OCI-LY7 (cell line): ENCODE measurements at regions not wholly inside any gene's neighbourhood (a gene's known extent, or its start where the extent isn't known, plus 50 kb on each side); places are given as distances from the start of the nearest gene placed in this dataset.

Experiments
- BruUV-seq: library from RNA; stranded (reverse); fragments of 400-500 nt; replicated peaks from 2 replicates; lab custom pipeline; 2021; lab: Mats Ljungman, UMichigan
- CTCF ChIA-PET: fragments of 300-600 bp; sonication (Branson Sonifier 250); formaldehyde crosslinking; loops from one replicate; lab custom pipeline; 2022; ENCODE audit warnings: antibody characterized with exemption; ENCODE audit not compliant: unreplicated experiment; lab: Charles Lee
- POLR2A ChIA-PET: fragments of 300-600 bp; sonication (Branson Sonifier 250); formaldehyde crosslinking; loops from one replicate; lab custom pipeline; 2022; ENCODE audit warnings: antibody characterized with exemption; lab: Charles Lee
- DNase-seq: peaks from one replicate; pipeline ENCODE4 v3.0.0-alpha.2; 2015; ENCODE audit warnings: low spot score
- H2AFZ ChIP-seq: fragments of 200-600 bp; sonication (generic), shearing (Covaris generic); 2 replicates; pipeline ENCODE4 v1.6.1; 2014; ENCODE audit warnings: mild to moderate bottlenecking, antibody characterized with exemption, low read length, moderate library complexity
- H3K27ac ChIP-seq: fragments of 200-600 bp; sonication (generic); 2 replicates; pipeline ENCODE4 v1.5.1; 2014; ENCODE audit warnings: mixed run types, low read depth, mild to moderate bottlenecking, moderate library complexity, low read length, inconsistent platforms; ENCODE audit not compliant: poor library complexity, severe bottlenecking
- H3K36me3 ChIP-seq: fragments of 200-600 bp; sonication (generic); 2 replicates; pipeline ENCODE4 v1.6.1; 2014; ENCODE audit warnings: mild to moderate bottlenecking, antibody characterized with exemption, low read length, moderate library complexity, mixed read lengths; ENCODE audit not compliant: insufficient read depth
- H3K4me1 ChIP-seq: fragments of 200-600 bp; sonication (generic); 2 replicates; pipeline ENCODE4 v1.5.1; 2014; ENCODE audit warnings: mild to moderate bottlenecking, low read length; ENCODE audit not compliant: insufficient read depth, poor library complexity, severe bottlenecking
- H3K4me2 ChIP-seq: fragments of 200-600 bp; sonication (generic); 2 replicates; pipeline ENCODE4 v1.6.1; 2014; ENCODE audit warnings: mild to moderate bottlenecking, low read length
- H3K4me3 ChIP-seq: fragments of 200-600 bp; sonication (generic); 2 replicates; pipeline ENCODE4 v1.5.1; 2014; ENCODE audit warnings: mild to moderate bottlenecking, low read depth, low read length; ENCODE audit not compliant: poor library complexity, severe bottlenecking
- H3K79me2 ChIP-seq: fragments of 200-600 bp; sonication (generic); 2 replicates; pipeline ENCODE4 v1.6.1; 2016; ENCODE audit warnings: low read depth, mild to moderate bottlenecking, low read length, moderate library complexity, mixed read lengths; ENCODE audit not compliant: insufficient read depth
- H3K9me2 ChIP-seq: fragments of 200-600 bp; sonication (generic); 2 replicates; pipeline ENCODE4 v1.6.1; 2016; ENCODE audit warnings: mild to moderate bottlenecking, low read length, mixed read lengths; ENCODE audit not compliant: insufficient read depth
- H3K9me3 ChIP-seq: fragments of 200-600 bp; sonication (generic); 2 replicates; pipeline ENCODE4 v1.6.1; 2014; ENCODE audit warnings: mild to moderate bottlenecking, mixed run types, low read length, mixed read lengths
- H4K20me1 ChIP-seq: fragments of 200-600 bp; sonication (generic); 2 replicates; pipeline ENCODE4 v1.6.1; 2014; ENCODE audit warnings: mild to moderate bottlenecking, antibody characterized with exemption, low read length, moderate library complexity, mixed read lengths; ENCODE audit not compliant: insufficient read depth
- EZH2phosphoT487 ChIP-seq: fragments of 200-600 bp; sonication (generic); IDR thresholded peaks from 2 replicates; pipeline ENCODE4 v1.6.1; 2018; ENCODE audit warnings: low read depth, borderline replicate concordance, mild to moderate bottlenecking, mixed run types, antibody characterized with exemption, low read length, moderate library complexity, mixed read lengths
- intact Hi-C: fragments of 100-400 bp; cut with micrococcal nuclease; formaldehyde crosslinking; loops from one replicate; pipeline ENCODE4 v1.10.0; 2022; ENCODE audit not compliant: unreplicated experiment
- TF ChIP-seq, protein P1 (sequence below): fragments of 200-600 bp; sonication (generic); conservative IDR thresholded peaks from 2 replicates; pipeline ENCODE4 v1.5.1; 2014; ENCODE audit warnings: mild to moderate bottlenecking, antibody characterized with exemption, low read length, moderate library complexity, mixed read lengths

DNA sequence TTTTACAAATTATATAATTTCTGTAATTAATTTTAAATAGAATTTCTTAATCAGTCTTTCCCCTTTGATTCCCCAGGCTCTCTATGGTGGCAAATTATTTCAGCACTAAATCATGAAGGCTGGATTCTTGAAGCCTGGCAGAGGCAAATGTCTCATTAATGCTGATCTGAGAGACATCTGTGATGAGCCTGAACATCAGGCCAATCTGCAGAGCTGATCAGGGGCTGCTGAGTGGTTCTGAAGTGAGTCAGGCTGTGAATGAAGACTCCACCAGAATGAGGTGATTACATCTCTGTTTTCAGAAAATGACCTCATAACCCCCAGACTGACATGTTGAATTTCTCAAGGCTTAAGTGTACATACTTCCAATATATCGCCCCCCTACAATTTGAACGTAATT, 124.2 kb upstream of the MIS18BP1 start:
- H3K79me2 ChIP-seq = no peaks in the 10 kb centered on the region

GRCh38 chr14:45373877-45374276, 120.9 kb upstream of the MIS18BP1 start:
- ChIA-PET CTCF (no interaction called here), POLR2A (no interaction called here)
- Histone ChIP-seq H3K4me1 (no peaks in the 10 kb centered on the region), H3K4me2 (no peak overlapping the region), H2AFZ (no peak overlapping the region), H4K20me1 (no peaks in the 10 kb centered on the region), H3K36me3 (no peaks in the 10 kb centered on the region), H3K79me2 (no peaks in the 10 kb centered on the region), H3K9me3 (no peaks in the 10 kb centered on the region), H3K27ac (no peak overlapping the region), H3K4me3 (no peak overlapping the region), H3K9me2 (no peaks in the 10 kb centered on the region)
- no TSS peak for BruUV-seq
- intact Hi-C loops = no loop called here
- TF ChIP-seq, protein P1, sequence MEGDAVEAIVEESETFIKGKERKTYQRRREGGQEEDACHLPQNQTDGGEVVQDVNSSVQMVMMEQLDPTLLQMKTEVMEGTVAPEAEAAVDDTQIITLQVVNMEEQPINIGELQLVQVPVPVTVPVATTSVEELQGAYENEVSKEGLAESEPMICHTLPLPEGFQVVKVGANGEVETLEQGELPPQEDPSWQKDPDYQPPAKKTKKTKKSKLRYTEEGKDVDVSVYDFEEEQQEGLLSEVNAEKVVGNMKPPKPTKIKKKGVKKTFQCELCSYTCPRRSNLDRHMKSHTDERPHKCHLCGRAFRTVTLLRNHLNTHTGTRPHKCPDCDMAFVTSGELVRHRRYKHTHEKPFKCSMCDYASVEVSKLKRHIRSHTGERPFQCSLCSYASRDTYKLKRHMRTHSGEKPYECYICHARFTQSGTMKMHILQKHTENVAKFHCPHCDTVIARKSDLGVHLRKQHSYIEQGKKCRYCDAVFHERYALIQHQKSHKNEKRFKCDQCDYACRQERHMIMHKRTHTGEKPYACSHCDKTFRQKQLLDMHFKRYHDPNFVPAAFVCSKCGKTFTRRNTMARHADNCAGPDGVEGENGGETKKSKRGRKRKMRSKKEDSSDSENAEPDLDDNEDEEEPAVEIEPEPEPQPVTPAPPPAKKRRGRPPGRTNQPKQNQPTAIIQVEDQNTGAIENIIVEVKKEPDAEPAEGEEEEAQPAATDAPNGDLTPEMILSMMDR = no peak
- TF ChIP-seq EZH2phosphoT487 = no peak
- DNase-seq = no peak

More for the DNA sequence above, 124.2 kb upstream of the MIS18BP1 start:
- Histone ChIP-seq H4K20me1 (no peaks in the 10 kb centered on the region), H3K4me2 (no peak overlapping the region), H3K4me1 (no peaks in the 10 kb centered on the region), H2AFZ (no peak overlapping the region), H3K4me3 (no peak overlapping the region), H3K9me3 (no peaks in the 10 kb centered on the region), H3K9me2 (no peaks in the 10 kb centered on the region), H3K27ac (no peak overlapping the region), H3K36me3 (no peaks in the 10 kb centered on the region)
- POLR2A ChIA-PET = interaction anchor here (0.7 kb wide), 1 partner anchor 33 kb away, joined by 3 read pairs; no protein-coding TSS in a partner anchor
- TF ChIP-seq, protein P1 = no peak
- no peak for TF ChIP-seq EZH2phosphoT487
- no peak for DNase-seq
- CTCF ChIA-PET = no interaction called here
- BruUV-seq = no TSS peak
- intact Hi-C loops = no loop called here

- Histone ChIP-seq H3K4me1 (no peaks in the 10 kb centered on the region), H2AFZ (no peak overlapping the region), H3K27ac (no peak overlapping the region), H3K9me3 (no peaks in the 10 kb centered on the region), H3K9me2 (no peaks in the 10 kb centered on the region), H4K20me1 (no peaks in the 10 kb centered on the region), H3K36me3 (no peaks in the 10 kb centered on the region), H3K79me2 (no peaks in the 10 kb centered on the region), H3K4me2 (no peak overlapping the region), H3K4me3 (no peak overlapping the region)
- intact Hi-C loops = no loop called here
- no peak for DNase-seq
- no TSS peak for BruUV-seq
- TF ChIP-seq, protein P1 = no peak
- no peak for TF ChIP-seq EZH2phosphoT487
- POLR2A ChIA-PET = no interaction called here
- CTCF ChIA-PET = no interaction called here
Measured at GRCh38 chr14:45364565-45365156, 111.7 kb upstream of the MIS18BP1 start.
